ENCODE measurements at regions not wholly inside any gene's neighbourhood (a gene's known extent, or its start where the extent isn't known, plus 50 kb on each side); places are given as distances from the start of the nearest gene placed in this dataset.
"Not testable (repeated sequence)": the region's sequence is repeated elsewhere in the genome, so short reads cannot be mapped to it uniquely, and the experiment has no call there.

GRCh38 chr12:107600581-107601144 lies 84.9 kb upstream of the PWP1 start:
- no peak for DNase-seq (ENCODE audit: low read depth in 4 of 4, low spot score in 2 of 4)

DNA sequence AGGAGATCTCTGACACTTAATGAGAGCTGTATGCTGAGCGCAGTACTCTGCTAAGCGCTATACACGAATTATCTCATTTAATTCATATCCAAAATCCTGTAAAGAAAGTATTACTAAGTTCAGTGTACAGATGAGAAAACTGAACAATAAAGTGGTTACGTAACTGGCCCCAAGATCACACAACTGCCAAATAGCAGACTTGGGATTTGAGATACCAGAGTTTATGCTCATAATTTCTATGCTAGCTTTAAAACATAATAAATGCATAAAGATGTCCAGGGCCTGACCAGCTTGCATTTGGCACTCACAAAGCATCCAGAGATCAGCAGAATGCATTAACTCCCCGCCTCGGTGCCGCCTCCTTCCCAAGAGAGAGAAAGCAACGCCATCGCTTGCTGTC lies 83.2 kb upstream of the PWP1 start:
- DNase-seq (ENCODE audit: low read depth in 4 of 4, low spot score in 2 of 4): no peak

- DNase-seq (ENCODE audit: low read depth in 4 of 4, low spot score in 2 of 4): no peak
Measured at GRCh38 chr12:107605293-107605692, 80.3 kb upstream of the PWP1 start.

DNA sequence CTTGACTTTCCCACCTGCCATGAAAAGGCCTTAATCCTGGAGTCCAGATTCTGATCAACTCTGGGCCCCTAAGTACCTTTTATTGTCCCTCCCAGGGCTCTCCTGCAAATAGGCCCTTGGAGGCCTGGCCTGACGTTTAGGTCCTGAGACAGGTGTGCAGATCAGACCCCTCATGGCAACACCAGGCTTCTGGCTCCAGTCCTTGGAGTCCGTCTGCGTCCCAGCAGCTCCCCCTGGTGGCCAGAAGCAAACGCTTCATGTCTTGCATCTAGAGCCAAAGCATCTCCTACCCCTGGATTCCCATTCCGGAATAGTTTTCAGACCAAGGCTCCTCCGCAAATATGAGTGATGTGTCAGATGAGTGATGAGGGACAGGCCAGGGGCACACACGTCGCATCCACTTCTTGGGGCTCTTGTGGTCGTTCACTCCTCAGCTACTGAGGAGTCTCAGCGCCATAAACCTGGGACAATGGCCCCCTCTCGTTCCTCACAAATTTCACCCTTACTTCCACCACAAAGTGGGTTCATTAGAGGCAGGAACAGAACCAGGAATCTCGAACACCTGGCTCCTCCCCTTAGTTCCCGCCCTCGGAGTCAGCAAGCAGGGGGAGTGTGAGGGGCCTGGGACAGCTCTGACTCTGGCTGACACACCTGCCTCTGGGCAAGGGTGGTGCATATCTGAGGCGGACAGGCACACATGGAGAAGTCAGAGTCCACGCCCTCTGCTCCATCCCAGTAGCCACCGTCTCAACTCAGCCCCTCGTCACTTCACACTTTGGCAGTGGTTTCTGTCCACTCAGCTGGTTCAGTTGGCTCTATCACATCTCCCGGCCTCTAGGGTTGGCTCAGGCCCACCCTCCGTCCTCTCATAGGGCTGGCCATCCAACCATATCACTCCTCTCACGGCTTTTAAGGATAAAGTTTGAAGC lies 77.9 kb upstream of the PWP1 start:
- peak; percentile 32 to 68 (median 42) for DNase-seq (ENCODE audit: low read depth in 4 of 4, low spot score in 2 of 4)

- not testable (repeated sequence) for DNase-seq (ENCODE audit: low read depth in 4 of 4, low spot score in 2 of 4)
Measured at GRCh38 chr12:107608779-107609178, 76.8 kb upstream of the PWP1 start.

DNA sequence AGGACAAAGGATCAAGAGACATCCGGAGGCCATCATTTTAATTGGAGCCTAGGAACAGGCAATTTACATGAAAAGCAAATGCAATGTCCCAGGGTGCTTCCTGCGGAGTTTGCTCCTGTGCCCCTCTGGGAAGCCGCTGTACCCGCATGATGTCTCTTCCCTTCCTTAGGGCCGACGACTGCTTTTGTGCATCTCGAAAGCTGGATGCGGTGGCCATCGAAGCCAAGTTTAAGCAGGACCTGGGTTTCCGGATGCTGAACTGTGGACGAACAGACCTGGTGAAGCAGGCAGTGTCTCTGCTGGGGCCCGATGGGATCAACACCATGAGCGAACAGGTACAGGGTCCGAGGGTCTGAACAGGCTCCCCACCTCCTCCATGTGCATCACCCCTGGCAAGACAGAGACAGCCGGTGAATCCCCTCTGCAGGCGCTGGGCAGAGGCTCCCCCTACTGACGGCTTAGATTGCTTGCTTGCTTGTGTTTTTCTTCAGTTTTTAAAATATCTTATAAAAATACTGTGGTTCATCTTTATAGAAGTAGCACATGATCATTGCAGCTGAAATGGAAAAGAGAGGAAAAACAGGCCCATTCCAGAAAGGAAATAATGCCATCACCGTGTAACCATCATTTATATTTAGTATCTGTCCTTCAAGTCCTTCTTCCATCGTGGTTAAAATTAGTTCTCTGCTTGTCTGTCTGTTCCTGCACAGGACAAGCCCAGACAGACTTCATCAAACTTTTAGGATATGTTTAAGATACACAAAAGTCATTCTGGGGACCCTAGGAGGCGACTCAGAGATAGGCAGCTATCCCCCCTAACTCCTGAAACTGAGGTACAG lies 75.4 kb upstream of the PWP1 start:
- no peak for DNase-seq (ENCODE audit: low read depth in 4 of 4, low spot score in 2 of 4)

DNA sequence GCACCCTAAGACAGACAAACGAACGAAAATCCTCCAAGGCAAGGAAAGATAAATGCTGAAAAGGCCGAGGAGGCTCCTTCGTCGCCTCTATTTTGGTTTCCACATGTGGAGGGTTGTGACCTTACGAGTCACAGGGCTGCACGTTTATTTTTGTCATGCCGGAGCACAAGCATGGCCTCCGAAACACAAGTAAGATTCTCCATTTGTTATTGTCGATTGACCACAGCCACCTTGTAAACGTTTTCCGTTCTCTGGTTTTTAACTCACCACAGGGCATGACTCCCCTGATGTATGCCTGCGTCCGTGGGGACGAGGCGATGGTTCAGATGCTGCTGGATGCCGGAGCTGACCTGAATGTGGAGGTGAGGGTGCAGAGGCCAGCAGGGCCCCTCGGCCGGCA lies 73.1 kb upstream of the PWP1 start:
- no peak for DNase-seq (ENCODE audit: low read depth in 4 of 4, low spot score in 2 of 4)

- DNase-seq (ENCODE audit: low read depth in 4 of 4, low spot score in 2 of 4): no peak
Measured at GRCh38 chr12:107616941-107617340, 68.7 kb upstream of the PWP1 start.

DNA sequence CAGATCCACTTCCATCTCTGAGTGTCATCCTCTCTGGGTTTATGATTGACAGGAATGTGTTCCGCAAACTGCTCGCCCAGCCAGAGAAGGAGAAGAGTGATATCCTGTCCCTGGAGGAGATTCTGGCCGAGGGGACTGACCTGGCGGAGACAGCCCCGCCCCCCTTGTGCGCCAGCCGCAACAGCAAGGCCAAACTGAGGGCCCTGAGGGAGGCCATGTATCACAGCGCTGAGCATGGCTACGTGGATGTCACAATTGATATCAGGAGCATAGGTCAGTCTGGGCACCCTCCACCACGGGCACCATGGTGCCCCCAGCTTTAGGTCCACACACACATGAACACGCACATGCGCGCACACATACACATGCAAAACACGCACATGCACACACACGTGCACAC lies 67.5 kb upstream of the PWP1 start:
- DNase-seq (ENCODE audit: low read depth in 4 of 4, low spot score in 2 of 4): no peak

DNA sequence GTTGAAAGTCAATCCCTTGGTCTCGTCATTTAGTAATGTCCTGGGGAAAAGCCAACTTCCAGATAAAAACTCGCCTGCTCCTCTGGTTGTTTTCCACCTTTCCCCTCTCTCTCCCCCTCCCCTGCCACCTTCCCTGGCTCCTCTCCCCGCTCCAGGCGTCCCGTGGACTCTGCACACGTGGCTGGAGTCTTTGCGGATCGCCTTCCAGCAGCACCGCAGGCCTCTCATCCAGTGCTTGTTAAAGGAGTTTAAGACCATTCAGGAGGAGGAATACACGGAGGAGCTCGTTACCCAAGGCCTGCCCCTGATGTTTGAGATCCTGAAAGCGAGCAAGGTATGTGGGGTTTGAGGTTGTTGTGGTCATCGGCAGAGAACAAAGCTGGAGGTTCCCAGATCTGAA lies 65.8 kb upstream of the PWP1 start:
- DNase-seq (ENCODE audit: low read depth in 4 of 4, low spot score in 2 of 4): no peak

DNA sequence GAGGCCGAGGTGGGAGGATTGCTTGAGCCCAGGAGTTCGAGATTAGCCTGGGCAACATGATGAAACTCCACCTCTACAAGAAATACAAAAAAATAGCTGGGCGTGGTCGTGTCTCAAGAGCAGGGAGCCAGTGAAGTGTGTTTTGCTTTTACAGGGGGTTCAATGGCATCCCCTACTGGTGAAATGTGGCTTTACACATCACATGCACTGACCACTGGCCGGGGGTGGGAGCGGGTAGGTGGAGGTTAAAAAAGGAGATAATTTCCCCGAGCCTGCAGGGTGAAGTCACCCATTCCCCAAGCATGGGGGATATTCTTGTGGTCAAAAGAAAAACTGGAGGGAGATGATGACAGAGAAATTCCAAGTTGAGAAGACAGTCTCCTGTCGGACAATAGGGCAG lies 63.6 kb upstream of the PWP1 start:
- DNase-seq (ENCODE audit: low read depth in 4 of 4, low spot score in 2 of 4): no peak

DNA sequence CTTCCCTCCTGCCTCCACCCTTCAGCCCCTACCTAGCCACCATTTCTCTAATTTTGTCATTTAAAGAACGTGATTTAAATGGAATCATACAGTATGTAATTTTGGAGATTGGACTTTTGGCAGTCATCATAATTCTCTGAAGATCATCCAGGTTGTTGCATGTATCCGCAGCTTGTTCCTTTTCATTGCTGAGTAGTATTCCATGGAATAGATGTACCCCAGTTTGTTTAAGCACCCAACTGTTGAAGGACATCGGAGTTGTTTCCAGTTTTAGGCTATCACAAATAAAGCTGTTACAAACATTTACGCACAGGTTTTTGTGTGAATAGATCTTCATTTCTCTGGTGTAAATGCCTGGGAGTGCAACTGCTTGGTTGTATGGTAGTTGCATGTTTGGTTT lies 61.1 kb upstream of the PWP1 start:
- DNase-seq (ENCODE audit: low read depth in 4 of 4, low spot score in 2 of 4): no peak

- no peak for DNase-seq (ENCODE audit: low read depth in 4 of 4, low spot score in 2 of 4)
Measured at GRCh38 chr12:107631715-107632114, 53.9 kb upstream of the PWP1 start.

DNA sequence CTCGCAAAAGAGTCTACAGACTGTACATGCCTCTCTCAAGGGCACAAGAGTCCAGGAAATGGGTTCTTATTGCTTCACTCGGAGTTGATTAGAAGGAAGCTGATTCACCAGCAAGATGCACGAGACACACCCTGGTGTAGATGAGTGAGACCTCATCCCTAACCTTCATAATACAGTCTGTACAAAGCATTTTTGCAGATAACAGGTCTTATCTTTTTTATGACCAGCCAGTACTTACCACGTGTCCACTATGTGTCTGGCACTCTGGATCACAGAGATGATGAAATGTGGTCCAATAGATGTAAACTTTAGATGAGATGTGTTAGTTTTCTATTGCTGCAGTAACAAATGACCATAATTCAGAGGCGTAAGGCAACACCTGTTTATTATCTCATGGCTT lies 53.4 kb upstream of the PWP1 start:
- no peak for DNase-seq (ENCODE audit: low read depth in 4 of 4, low spot score in 2 of 4)

GRCh38 chr12:107634530-107634929 lies 51.1 kb upstream of the PWP1 start:
- DNase-seq (ENCODE audit: low read depth in 4 of 4, low spot score in 2 of 4): no peak

- DNase-seq (ENCODE audit: low read depth in 4 of 4, low spot score in 2 of 4): no peak
Measured at GRCh38 chr12:107635139-107635538, 50.5 kb upstream of the PWP1 start.
